Right renal pelvis (tissue), 4 donors: ENCODE measurements at regions not wholly inside any gene's neighbourhood (a gene's known extent, or its start where the extent isn't known, plus 50 kb on each side); places are given as distances from the start of the nearest gene placed in this dataset.

Source experiments
- DNase-seq, 4 donors: peaks; one replicate each; pipeline ENCODE4 v3.0.0-alpha.2; 2013; ENCODE audit warnings: low read depth in 4 of 4, low spot score in 3 of 4, missing footprints in 1 of 4

GRCh38 chr3:187992609-187993008 is 161.3 kb upstream of the LPP start:
- no peak for DNase-seq

DNA sequence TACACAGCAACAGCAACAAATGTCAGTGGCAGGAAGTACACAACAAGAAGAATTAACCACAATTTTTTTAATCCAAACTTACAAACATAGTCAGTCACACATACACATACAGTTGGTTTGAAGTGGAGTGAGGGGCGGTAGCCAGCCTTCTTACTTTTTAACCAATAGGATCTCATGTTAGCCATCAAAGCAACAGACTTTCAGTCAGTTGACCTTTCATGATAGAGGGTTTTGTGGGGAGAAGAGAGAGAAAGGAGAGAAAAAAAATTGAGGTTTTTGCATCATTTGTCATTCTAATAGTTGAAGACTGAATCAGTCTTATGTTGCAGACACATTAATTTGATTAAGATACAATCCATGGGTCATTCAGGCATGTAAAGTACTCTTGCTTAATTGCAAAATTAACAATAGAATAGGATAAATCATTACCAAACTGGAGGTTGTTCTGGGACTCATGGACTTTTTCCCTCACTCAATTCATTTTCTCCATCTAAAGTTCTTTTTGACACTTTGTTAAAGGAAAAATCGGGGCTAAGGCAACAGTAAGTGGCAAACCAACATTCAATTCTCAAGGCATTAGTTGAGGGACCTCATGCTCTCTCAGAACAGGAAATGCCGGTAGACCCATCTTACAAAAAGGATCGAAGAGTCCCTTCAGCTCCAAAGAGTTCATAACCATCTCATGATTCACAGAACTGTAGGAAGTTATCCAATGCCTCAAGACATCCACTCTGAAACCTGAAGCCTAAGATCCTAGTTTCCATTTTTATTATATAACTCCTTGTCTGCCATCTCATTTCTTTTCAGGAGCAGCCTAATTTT is 159.5 kb upstream of the LPP start:
- no peak for DNase-seq

GRCh38 chr3:187995043-187995400 is 158.9 kb upstream of the LPP start:
- DNase-seq = no peak

GRCh38 chr3:187995667-187996066 is 158.3 kb upstream of the LPP start:
- no peak for DNase-seq

GRCh38 chr3:187996609-187997008 is 157.3 kb upstream of the LPP start:
- DNase-seq = no peak

DNA sequence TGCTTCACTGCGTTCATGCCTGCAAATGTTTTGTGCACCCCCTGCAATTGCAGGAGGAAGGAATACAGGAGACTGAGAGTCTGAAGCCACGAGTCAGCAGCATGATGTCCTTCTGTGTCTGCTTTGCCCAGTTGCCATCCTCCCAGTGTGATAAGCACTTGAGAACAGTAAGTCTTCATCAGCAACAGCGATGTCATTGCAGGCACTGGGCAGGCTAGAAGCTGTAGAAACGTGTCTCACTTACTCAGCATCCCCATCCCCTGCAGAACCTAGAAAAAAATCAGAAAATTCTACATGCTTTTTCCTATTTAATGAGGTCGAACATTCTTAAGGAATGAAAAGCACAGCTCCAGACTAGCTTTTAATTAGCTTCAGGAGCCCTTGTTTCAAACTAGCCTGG is 156.5 kb upstream of the LPP start:
- DNase-seq = no peak

DNA sequence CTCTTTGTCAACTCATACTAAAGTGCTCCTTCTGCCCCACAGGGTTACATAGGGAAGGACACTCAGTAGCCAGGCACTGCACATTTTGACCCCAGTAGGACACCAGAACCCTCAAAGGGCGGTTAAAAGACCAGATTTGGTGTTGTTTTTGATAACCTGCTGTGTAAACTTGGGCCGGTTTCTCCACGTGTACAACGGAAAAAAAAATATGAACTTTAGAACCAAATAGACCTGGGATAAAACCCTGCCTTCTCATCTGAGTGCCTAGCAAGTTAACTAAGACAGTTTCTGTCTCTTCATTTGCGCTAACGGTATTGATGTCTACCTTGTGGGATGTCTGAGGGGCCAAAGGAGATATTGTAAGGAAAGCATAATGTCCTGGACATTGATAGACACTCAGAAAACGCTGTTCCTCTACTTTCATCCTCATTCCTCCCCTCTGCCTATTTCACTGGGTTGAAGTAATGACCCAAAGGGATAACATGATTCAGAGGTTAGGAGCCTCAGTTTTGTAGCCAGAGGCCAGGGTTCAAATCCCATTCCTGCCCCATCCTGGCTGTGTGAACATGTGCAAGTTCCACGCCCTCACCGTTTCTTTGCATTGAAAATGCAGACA is 155.9 kb upstream of the LPP start:
- DNase-seq = no peak

GRCh38 chr3:187998611-187999010 is 155.3 kb upstream of the LPP start:
- no peak for DNase-seq

DNA sequence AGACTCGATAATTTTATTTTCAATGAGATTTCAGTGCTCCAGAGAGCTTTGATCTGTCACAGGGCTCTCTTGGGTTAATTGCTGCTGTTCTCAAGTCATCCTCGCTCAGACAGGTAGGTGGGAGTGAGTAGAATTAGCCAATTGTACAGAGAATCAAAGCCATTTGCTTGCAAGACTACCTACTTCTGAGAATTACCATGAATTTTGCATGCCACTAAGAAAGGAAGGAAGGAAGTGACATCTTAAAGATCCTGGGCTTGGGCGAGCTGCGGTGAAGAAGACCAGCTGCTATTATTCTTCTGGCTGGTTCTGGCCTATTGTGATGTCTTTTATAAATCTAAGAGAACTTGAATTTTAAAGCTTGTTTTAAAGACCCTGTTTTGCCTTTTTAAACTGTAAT is 154.1 kb upstream of the LPP start:
- no peak for DNase-seq

DNA sequence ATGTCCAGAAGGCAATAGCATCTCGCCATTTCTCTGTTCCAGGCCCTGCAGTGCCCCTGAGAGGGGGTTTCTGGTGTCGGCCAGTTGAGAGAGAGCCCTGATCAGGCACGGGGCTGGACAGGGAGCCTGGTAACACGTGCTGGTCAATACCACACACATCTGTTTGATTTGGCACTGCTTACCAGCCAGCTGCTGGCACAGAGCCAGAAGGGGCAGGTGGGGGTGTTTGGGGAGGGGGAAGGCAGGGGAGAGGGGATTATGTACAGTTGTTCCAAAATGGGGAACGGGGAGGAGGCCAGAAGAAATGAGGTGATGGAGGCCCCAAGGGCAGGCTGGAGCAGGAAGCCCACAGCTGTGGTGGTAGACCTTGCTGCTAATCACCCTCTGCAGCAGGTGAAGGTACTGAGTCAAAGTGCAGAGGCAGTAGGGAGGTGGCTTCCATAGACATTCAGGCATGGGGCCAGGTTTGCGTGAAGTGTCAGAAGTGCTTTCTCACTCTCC is 153.5 kb upstream of the LPP start:
- no peak for DNase-seq

DNA sequence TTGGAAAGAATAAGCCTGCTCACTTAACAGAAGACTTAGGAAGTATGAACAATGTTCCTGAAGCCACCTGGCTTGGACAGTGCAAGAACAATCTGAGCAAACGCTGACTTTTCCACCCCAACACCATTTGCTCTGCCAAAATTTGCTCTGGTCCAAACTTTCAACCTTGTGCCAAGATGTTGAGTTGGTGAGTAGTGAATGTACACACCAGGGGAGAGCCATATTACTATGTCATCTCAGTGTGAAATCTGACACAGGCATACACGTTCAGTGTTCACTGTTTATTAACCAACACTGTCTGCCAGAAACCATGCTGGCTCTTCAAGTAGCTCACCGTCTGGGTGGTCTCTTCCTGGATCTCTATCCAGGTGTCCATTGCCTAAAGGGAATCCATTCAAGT is 152.9 kb upstream of the LPP start:
- no peak for DNase-seq

- DNase-seq = no peak
Measured at GRCh38 chr3:188001926-188002325, 152.0 kb upstream of the LPP start.

DNA sequence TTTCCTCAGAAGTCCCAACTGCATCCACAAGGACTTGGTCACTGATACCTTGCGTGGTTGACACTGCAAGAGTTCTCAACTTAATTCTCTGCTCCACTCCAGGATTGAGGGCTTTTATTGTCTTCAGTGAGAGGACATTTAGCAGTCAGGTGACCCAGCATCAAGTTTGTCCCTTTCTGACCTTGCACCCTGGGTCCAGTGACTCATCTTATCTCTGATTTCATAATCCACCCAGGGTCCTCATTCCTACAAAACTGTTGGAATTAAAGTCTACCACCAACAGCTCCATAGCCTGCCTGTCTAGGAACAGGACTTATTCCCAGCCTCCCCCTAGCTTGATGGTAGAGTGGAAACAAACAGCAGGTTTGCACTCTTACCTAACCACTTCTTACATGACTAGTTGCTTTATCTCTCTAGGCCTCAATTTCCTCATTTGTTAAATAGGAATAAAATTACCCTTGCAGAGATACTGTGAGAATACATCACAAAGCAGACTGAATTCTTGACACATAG is 151.3 kb upstream of the LPP start:
- no peak for DNase-seq

DNA sequence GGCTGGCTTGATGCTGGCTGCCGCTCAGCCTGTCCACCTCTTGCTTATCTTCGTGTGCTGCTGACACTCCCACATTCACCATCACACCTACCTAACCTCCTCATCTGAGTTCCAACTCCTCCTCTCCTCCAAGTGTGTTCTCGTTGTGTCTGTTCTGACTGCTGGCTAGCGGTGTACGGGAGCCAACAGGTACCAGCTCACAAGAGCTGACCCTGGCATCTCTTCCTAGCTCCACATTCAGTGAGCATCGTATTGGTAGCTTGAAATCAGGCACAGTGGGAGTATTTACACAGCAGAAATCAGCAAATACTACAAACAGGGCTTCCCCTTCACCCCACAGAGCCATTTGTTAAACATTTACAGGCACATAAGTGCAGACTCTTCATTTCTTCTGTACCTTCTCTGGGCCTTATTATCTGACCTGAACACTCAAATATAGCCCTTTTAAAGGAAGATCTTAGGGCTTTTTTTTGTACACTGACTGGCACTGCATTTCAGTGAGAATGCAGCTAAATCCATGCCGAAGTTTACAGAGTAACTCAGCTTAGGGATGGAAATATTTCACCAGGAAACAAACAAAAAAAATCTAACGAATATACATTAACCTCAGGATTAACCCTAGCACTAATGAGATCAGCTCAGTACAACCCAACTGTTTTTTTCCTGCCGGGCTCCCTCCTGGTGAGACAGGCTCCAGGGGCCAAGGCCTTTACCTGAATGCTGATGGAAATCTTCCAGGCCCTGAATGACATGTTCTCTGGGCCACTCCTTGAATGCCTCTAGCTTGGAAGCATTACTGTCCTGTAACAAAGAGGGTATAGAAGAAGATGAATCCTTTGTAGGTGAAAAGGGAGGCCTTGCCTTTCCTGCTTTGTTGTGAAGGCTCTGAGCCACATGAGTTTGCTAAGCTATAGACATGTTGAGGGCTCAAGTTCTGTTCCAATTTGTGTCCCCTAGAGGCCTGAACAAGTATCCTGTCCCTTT is 150.5 kb upstream of the LPP start:
- DNase-seq = peak in 1 of 4 donors; percentile 22

GRCh38 chr3:188006726-188007393 is 147.1 kb upstream of the LPP start:
- DNase-seq = peak in 1 of 4 donors; percentile 40

DNA sequence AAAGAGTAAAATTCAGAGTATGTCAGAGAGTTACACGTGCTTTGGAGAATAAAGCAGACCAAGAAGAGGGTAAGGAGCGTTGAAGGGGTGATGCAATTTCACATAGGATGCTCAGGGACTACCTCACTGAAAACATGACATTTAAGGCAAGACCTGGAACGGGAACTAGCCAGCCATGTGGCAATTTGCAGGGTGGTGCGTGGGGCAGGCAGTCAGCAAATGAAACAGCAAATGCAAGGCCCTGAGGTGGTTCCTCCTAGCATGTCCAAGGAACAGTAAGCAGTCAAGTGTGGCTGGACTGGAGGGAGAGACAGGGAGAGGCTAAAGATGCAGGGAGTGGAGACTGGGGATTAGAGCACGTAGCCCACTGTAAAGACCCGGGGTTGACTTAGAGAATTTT is 146.1 kb upstream of the LPP start:
- DNase-seq = no peak

DNA sequence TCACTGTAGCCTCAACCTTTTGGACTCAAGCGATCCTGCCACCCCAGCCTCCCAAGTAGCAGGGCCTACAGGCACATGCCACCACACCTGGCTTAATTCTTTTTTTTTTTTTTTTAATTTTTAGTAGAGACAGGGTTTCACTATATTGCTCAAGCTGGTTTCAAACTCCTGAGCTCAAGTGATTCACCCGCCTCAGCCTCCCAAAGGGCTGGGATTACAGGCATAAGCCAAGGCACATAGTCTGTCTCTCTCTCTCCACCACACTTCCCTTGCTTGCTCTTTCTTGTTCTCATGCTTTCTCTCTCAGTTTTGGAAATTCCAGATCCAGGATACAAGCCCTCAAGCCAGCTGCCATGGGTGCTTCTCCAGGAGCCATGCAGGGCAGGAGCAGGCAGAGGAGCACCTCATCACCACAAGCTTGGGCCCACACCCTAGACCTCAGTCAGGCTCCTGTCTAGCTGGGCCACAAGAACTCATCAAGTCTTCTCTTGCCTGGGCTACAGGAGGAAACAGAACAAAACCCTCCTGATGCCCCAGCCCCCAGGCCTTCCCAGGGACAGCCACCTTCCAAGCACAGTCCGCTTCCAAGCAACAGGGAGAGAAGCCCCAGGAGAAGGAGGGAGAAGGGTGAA is 145.3 kb upstream of the LPP start:
- no peak for DNase-seq

DNA sequence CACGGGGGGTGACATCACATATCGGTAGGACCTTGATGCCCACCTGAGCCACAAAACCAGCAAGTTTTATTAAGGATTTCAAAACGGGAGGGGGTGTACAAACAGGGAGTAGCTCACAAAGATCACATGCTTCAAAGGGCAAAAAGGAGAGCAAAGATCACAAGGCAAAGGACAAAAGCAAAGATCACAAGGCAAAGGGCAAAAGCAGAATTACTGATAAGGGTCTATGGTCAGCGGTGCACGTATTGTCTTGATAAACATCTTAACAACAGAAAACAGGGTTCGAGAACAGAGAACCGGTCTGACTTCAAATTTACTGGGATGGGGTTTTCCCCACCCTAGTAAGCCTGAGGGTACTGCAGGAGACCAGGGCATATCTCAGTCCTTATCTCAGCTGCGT is 143.5 kb upstream of the LPP start:
- DNase-seq = no peak

DNA sequence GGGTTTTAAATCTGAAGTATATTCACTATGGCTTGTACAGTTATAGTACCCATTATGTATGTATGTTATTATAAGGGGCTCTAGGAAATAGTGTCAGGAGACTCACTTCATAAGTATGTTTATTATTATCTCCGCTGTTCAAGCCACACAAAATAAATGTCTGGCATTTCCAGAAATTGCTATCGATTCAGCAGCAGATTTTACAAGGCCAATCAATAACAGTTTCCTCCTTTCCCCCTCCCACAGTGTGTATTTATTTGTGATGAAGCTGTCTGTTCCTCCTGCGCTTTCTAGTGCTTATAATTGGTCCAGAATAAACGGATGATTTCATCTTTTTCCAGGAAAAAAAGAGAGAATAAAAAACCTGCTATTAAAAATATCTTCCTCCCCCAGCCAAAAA is 134.2 kb upstream of the LPP start:
- no peak for DNase-seq

DNA sequence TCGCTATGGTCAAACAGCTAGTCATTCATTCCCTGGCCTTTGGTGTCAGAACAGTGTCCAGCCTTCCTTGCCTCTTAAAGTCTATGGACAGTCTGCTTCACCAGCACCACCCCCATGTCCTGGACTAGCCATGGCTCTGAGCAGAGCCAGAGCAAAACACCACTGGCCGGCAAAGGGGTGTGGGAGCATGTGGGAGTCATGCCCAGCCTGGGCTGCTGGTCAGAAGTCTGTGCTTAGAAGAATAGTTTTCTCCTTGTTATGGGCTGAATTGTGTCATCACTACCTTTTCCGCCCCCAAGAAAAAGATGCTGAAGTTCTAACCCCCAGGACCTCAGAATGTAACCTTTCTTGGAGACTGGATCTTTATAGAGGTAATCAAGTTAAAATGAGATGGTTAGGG is 132.9 kb upstream of the LPP start:
- no peak for DNase-seq
